GM19193 (cell line): ENCODE measurements at regions not wholly inside any gene's neighbourhood (a gene's known extent, or its start where the extent isn't known, plus 50 kb on each side); places are given as distances from the start of the nearest gene placed in this dataset.

ENCODE experiments used
- POLR2A ChIP-seq: IDR thresholded peaks from 4 replicates; pipeline ENCODE4 v1.6.1; 2011; ENCODE audit not compliant: insufficient read depth, insufficient read length; ENCODE audit errors: extremely low read depth

DNA sequence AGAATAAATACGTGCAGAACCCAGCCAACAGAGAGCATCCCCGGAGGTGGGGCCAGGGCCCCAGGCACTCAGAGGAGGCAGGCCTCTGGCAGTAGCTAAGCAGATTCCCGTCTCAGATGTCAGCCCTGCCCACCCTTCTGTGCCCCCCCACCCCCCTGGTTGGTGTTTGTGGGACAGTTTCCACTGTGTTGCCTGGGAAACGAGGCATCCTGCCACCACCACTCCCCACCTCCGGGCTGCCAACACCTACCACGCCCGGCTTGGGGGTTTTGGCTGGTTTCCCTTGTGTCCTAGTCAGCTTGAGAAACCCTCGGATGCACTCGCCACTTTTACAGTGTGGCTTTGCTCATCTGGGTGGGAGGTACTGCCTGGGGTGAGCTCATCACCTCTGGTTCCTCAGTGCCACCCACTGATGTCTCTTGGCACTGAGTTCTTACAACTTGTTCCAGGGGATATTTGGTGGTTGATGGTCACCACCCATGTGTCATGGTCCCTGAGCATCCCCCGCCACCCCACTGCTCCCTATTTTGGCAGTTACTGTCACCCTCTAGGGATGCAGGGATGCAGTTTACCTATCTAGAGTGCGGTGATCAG lies 72.4 kb upstream of the YWHAQ start:
- TF ChIP-seq POLR2A: no peak

DNA sequence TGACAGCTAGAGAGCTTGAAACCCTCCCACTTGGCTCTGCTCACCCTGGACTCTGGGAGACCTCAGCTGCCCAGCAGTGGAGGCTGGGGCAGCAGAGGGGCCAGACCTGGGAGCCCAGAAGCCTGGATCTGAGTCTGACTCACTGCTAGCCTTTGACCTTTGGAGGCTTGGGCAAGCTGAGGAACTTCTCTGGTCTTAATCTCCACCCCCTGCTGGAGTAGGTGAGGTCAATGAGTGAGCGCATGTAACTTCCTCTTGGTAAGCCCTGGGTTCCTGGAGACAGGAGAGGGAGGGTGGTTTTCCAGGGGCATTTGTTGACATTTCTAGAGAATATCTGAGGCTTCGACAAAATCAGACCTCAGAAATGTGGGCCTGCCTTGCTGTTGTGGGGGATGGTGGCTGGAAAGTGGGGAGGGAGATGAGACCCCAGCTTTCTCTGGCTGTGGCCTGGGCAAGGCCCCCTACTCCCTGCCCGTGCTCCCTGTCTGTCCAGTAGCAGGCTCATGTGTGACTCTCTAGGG lies 73.0 kb upstream of the YWHAQ start:
- TF ChIP-seq POLR2A: no peak

DNA sequence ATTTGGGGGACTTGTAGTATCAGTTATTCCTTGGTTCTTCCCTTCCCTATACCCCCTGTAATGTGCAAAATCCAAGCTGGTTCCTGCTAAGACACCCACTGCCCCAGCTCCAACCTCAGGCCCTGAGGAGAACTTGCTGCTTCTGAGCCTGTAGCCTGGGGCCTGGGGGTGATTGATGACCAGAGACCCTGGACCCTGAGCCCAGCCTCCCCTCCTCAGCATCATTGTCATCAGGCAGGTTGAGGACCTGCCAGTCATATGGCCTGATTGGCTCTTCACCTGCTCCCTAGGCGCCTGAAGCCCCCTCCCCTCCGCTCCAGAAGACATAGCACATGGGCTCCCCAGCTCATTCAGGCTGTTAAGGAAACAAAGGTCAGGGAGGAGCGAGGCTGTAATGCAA lies 73.8 kb upstream of the YWHAQ start:
- no peak for TF ChIP-seq POLR2A

DNA sequence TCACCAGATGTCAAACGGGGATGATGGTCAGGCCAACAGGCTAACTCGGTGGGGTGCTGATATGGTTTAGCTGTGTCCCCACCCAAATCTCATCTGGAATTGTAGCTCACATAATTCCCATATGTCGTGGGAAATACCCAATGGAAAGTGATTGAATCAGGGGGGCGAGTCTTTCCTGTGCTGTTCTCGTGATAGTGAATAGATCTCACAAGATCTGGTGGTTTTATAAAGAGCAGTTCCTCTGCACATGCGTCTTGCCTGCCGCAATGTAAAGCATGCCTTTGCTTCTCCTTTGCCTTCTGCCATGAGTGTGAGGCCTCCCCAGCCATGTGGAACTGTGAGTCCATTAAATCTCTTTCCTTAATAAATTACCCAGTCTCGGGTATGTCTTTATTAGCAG lies 74.4 kb upstream of the YWHAQ start:
- no peak for TF ChIP-seq POLR2A

DNA sequence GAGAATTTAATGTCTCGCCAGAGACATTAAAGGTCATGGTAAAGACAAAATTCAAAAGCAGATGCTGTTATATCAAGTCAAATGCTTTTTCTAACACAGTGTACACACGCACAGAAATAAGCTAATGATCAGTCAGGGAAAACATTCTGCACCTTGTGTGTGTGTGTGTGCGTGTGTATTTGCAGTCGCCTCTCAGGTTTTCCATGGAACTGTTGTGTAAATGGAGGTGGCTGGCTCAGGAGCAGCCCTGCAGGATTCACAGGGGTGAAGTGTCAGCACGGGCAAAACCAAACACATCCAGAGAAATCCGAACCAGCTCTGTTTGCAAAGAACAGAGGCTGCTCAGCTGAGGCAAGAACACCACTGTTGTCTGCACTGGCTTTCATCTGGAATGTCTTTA lies 76.2 kb upstream of the YWHAQ start:
- TF ChIP-seq POLR2A: no peak

DNA sequence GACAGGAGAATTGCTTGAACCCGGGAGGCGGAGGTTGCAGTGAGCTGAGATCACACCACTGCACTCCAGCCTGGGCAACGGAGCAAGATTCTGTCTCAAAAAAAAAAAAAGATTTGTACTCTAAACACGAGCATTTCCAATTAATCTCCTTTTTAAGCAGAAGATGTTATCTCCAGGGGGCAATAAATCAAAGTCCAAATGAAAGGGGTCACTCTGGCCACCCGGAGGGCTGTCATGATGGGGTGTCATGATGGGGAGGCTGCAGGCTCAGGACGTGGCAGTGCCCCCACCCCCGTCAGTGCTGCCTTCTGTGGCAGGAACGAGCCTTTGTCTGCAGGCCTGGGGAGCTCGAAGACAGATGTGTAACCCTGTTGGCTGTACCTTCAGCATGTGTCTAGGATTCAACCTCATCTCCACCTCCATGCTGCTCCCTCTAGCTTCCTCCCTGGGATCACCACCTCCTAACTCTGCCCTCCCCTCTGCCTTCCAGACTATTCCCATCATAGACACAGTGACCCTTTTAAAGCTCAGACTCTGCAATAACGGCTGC lies 76.9 kb upstream of the YWHAQ start:
- no peak for TF ChIP-seq POLR2A

DNA sequence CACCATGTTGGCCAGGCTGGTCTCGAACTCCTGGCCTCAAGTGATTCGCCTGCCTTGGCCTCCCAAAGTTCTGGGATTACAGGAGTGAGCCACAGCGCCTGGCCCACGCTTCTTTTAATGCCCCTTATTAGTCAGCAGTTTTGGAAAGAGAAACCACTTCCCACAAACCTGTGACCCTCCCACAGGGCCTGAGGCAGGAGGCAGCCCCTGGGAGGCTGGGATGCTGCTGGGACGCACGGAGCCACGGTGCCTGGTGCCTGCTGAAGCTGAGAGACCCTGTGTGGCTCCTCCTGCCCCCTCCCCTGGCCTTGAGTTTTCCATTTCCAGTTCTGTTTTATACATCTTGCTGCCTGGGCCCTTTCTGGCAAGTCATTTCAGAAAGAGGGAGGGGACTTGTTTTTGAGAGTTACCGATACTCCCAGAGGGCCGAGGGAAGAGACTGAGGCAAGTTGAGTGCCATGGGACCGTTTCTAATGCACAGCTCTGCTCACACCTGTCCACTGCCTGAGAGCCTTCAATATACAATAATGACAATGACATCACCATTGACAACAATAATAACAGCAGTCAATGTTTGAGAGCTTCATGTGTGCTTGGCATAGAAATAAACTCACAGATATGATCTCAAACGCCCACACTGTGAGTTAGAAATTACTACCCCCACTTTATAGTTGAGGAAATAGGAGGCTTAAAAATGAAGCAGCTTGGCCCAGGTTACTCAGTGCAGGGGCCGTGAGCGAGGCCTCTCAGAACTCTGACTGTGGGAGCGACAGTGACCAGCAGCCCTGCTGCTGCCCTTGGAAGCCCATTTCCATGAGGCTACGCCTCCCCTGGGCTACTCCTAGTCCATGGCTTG lies 78.1 kb upstream of the YWHAQ start:
- no peak for TF ChIP-seq POLR2A

DNA sequence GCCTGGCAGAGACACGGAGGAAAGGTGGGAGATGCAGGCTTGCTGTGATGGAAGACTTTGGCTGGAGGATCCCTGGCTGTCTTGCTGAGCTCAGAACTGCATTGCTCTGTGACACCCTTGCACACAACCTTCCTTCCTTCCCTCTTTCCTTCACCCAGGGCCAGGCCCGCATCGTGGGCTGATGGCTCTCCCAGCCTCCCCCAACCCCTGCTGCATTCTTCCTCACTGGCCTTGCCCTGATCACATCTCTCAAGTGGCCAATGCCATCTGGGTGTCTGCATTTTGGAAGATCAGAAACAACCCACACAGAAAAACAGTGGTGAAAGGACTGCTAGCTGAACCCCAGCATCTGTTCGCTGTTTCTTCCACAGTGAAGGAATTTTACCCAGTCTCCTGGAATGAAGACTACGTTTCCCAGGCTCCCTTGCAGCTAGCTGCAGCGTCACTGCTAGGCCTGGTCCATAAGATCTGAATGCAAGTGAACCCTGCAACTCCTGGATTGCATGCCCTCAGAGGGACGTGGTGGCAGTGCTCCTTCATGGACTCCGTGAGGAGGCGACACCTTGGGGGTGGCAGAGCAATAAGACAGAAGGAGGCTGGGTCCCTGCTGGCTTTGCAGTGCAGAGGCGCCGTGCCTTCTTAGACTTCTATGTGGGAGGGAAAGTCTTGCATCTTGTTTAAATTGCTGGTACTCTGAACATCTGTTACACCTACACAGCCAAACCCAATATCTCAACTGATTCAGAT lies 78.9 kb upstream of the YWHAQ start:
- TF ChIP-seq POLR2A: no peak

DNA sequence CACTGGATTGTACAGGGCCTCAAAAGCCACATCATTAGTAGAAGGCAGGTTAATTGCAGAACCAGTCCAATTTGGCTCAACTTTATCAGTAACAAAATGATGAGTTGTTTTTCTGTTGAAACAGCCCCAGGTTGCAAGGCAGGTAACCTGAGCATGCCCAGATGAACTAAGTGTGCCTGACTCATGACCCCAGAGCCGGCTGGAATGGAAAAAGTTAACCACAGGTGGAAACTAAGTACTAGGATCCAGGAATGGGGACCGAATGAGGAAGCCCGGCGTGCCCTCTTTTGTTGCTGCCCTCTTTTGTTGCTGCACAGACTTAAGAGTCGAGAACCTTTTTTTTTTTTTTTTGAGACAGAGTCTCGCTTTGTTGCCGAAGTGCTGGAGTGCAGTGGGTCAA lies 79.5 kb upstream of the YWHAQ start:
- no peak for TF ChIP-seq POLR2A

DNA sequence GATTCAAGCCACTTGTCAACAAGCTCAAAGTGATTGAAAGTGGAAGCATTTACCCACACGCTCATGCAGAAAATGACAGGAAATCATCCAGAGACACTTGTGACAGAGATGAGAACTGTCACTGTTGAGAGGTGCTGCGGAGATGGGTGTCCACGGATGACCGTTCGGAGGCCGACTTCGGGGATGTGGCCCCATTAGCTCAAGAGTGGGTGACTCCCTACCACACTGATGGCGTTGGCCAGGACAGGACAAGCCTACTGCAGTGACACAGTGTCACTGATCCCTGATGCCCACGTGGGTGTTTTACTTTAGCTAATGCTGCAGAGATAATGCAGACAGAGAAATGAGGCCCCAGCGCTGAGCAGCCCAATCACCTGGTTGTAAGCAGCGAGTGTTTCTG lies 81.5 kb upstream of the YWHAQ start:
- no peak for TF ChIP-seq POLR2A

DNA sequence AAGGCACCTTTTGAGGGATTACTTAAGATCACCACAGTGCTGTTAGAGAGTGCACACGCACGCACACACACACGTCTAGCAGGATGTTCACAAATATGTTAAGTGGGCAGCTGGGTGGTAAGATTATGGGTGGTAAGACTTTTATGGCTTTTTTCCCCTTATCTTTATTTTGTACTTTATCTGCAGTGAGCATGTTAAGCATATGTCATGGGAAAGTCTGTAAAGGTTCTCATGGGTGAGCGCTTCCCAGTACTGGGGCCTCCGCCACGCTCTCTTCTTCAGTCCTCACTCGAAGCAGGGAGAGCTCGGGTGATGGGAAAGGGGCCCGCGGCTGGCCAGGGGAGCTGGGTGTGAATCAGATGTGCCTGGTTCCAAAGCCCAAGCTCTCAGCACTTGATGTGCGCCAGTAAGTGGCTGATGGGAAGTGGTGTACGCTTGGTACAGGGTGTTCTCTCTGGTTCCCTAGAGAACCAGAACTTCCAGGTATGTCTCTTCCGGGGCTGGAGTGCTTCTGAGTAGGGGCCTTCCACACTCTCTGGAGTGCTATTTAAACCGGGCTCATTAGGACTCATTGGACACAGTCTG lies 83.9 kb upstream of the YWHAQ start:
- no peak for TF ChIP-seq POLR2A

DNA sequence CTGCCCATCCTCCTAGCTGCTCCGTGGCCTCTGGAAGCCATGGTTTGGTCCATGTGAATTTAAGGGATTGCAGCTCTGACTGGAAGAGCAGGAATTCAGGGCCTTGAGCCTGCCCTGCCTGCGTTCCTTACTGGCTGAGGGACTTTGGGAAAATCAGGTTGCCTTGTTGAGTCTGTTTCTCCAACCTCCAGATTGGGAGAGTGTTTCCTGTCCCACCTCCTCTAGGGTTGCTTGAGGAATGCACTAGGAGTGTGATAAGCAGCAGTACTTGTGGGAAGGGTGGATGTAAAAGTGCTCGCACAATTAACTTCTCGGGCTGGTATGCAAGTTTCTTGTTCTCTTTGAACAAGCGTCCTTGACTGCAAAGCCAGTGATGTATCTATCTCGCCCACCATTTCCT lies 84.4 kb upstream of the YWHAQ start:
- no peak for TF ChIP-seq POLR2A

DNA sequence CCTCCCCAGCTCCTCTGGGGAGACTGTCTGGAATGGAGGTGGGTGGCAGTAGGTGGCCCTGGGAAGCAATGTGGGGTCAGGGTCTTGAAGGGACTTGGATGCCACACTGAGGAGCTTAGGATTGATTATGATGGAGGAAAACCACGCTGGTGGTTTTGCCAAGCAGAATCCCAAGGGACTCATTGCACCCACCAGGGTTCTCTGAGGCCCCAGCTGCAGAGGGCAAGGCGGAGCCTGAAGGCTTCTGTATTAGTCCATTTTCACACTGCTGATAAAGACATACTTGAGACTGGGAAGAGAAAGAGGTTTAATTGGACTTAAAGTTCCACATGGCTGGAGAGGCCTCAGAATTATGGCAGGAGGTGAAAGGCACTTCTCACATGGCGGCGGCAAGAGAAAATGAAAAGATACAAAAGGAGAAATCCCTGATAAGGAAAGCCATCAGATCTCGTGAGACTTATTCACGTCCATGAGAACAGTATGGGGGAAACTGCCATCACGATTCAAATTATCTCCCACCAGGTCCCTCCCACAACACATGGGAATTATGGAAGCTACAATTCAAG lies 87.2 kb upstream of the YWHAQ start:
- no peak for TF ChIP-seq POLR2A

DNA sequence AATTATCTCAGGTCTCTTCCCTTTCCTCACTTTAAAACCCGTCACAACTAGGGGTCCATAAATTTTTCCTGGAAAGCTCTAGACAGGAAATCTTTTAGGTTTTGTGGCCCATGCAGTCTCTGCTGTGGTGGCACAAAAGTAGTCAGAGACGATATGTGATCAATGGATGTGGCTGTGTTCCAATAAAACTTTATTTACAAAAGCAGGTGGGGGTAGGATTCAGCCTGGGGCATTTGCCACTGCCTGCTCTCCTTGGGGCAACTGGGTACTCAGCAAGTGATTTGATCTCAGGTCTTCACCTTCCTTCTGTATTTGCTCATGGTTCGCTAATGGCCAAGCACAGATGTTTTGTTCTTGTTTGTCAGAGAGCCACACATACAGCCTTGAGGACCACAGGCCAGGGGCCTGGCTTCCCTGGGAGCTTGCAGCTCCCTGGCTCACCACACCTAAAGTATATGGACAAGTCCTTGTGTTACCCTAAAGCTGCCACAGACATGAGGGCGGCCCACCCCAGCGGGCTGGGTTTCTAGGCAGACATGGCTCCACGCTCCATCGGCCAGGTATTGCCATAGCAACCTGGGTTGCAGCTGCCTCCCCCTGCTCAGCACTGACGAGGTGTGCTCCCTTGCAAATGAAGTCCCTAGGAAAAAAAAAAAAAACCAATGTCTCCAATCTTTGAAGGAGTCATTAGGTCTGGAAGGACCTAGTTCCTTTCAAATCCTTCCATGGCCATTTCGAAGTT lies 89.7 kb upstream of the YWHAQ start:
- TF ChIP-seq POLR2A: no peak
